ENCODE measurements at regions not wholly inside any gene's neighbourhood (a gene's known extent, or its start where the extent isn't known, plus 50 kb on each side); places are given as distances from the start of the nearest gene placed in this dataset.

GRCh38 chr15:93286446-93286845 is 197.4 kb upstream of the RGMA start:
- Histone ChIP-seq H3K27me3 (ENCODE audit: control insufficient read depth, insufficient read depth, low read length) (no peaks in the 10 kb centered on the region), H3K4me3 (ENCODE audit: low read length) (no peak overlapping the region), H3K9ac (ENCODE audit: low read depth, low read length) (no peak overlapping the region), H3K4me1 (ENCODE audit: control insufficient read depth, insufficient read depth, low read length) (no peaks in the 10 kb centered on the region), H3K9me3 (replicated peaks; ENCODE audit: low read length) (no peaks in the 10 kb centered on the region), H3K4me2 (ENCODE audit: low read length) (no peak overlapping the region), H3K36me3 (ENCODE audit: insufficient read depth, low read length) (no peaks in the 10 kb centered on the region)

GRCh38 chr15:93283854-93284253 is 194.8 kb upstream of the RGMA start:
- Histone ChIP-seq H3K27me3 (ENCODE audit: control insufficient read depth, insufficient read depth, low read length) (no peaks in the 10 kb centered on the region), H3K36me3 (ENCODE audit: insufficient read depth, low read length) (no peaks in the 10 kb centered on the region), H3K4me3 (ENCODE audit: low read length) (no peak overlapping the region), H3K4me1 (ENCODE audit: control insufficient read depth, insufficient read depth, low read length) (no peaks in the 10 kb centered on the region), H3K9me3 (replicated peaks; ENCODE audit: low read length) (no peaks in the 10 kb centered on the region), H3K9ac (ENCODE audit: low read depth, low read length) (no peak overlapping the region), H3K4me2 (ENCODE audit: low read length) (no peak overlapping the region)

- no peak overlapping the region for H3K4me2 ChIP-seq (ENCODE audit: low read length)
- H3K27me3 ChIP-seq (ENCODE audit: control insufficient read depth, insufficient read depth, low read length), result no peaks in the 10 kb centered on the region
- no peaks in the 10 kb centered on the region for H3K36me3 ChIP-seq (ENCODE audit: insufficient read depth, low read length)
- no peaks in the 10 kb centered on the region for H3K4me1 ChIP-seq (ENCODE audit: control insufficient read depth, insufficient read depth, low read length)
- no peak overlapping the region for H3K9ac ChIP-seq (ENCODE audit: low read depth, low read length)
- H3K4me3 ChIP-seq (ENCODE audit: low read length), result no peak overlapping the region
- no peaks in the 10 kb centered on the region for H3K9me3 ChIP-seq (replicated peaks; ENCODE audit: low read length)
These were observed 193.8 kb upstream of the RGMA start for GRCh38 chr15:93282808-93283207.

GRCh38 chr15:93278783-93279182 is 189.8 kb upstream of the RGMA start:
- no peak overlapping the region for H3K4me3 ChIP-seq (ENCODE audit: low read length)
- no peaks in the 10 kb centered on the region for H3K27me3 ChIP-seq (ENCODE audit: control insufficient read depth, insufficient read depth, low read length)
- H3K9me3 ChIP-seq (replicated peaks; ENCODE audit: low read length), result no peaks in the 10 kb centered on the region
- no peaks in the 10 kb centered on the region for H3K36me3 ChIP-seq (ENCODE audit: insufficient read depth, low read length)
- no peaks in the 10 kb centered on the region for H3K4me1 ChIP-seq (ENCODE audit: control insufficient read depth, insufficient read depth, low read length)
- no peak overlapping the region for H3K9ac ChIP-seq (ENCODE audit: low read depth, low read length)
- H3K4me2 ChIP-seq (ENCODE audit: low read length), result no peak overlapping the region

GRCh38 chr15:93278006-93278405 is 189.0 kb upstream of the RGMA start:
- H3K4me1 ChIP-seq (ENCODE audit: control insufficient read depth, insufficient read depth, low read length), result no peaks in the 10 kb centered on the region
- no peak overlapping the region for H3K4me2 ChIP-seq (ENCODE audit: low read length)
- no peak overlapping the region for H3K9ac ChIP-seq (ENCODE audit: low read depth, low read length)

GRCh38 chr15:93274257-93274656 is 185.2 kb upstream of the RGMA start:
- Histone ChIP-seq H3K27me3 (ENCODE audit: control insufficient read depth, insufficient read depth, low read length) (no peaks in the 10 kb centered on the region), H3K9me3 (replicated peaks; ENCODE audit: low read length) (peaks cover 4% of the 10 kb centered on the region), H3K36me3 (ENCODE audit: insufficient read depth, low read length) (no peaks in the 10 kb centered on the region), H3K9ac (ENCODE audit: low read depth, low read length) (no peak overlapping the region), H3K4me1 (ENCODE audit: control insufficient read depth, insufficient read depth, low read length) (no peaks in the 10 kb centered on the region), H3K4me2 (ENCODE audit: low read length) (no peak overlapping the region), H3K4me3 (ENCODE audit: low read length) (no peak overlapping the region)

More at GRCh38 chr15:93278006-93278405, 189.0 kb upstream of the RGMA start:
- H3K36me3 ChIP-seq (ENCODE audit: insufficient read depth, low read length), result no peaks in the 10 kb centered on the region
- no peak overlapping the region for H3K4me3 ChIP-seq (ENCODE audit: low read length)
- peaks cover 3% of the 10 kb centered on the region for H3K9me3 ChIP-seq (replicated peaks; ENCODE audit: low read length)
- no peaks in the 10 kb centered on the region for H3K27me3 ChIP-seq (ENCODE audit: control insufficient read depth, insufficient read depth, low read length)

- Histone ChIP-seq H3K36me3 (ENCODE audit: insufficient read depth, low read length) (no peaks in the 10 kb centered on the region), H3K4me1 (ENCODE audit: control insufficient read depth, insufficient read depth, low read length) (no peaks in the 10 kb centered on the region), H3K4me3 (ENCODE audit: low read length) (no peak overlapping the region), H3K9ac (ENCODE audit: low read depth, low read length) (no peak overlapping the region), H3K4me2 (ENCODE audit: low read length) (no peak overlapping the region), H3K27me3 (ENCODE audit: control insufficient read depth, insufficient read depth, low read length) (no peaks in the 10 kb centered on the region), H3K9me3 (replicated peaks; ENCODE audit: low read length) (peaks cover 7% of the 10 kb centered on the region)
These were observed 182.9 kb upstream of the RGMA start for GRCh38 chr15:93271871-93272270.

- Histone ChIP-seq H3K4me2 (ENCODE audit: low read length) (no peak overlapping the region), H3K9me3 (replicated peaks; ENCODE audit: low read length) (peaks cover 7% of the 10 kb centered on the region), H3K4me1 (ENCODE audit: control insufficient read depth, insufficient read depth, low read length) (no peaks in the 10 kb centered on the region), H3K9ac (ENCODE audit: low read depth, low read length) (no peak overlapping the region), H3K27me3 (ENCODE audit: control insufficient read depth, insufficient read depth, low read length) (no peaks in the 10 kb centered on the region), H3K36me3 (ENCODE audit: insufficient read depth, low read length) (no peaks in the 10 kb centered on the region), H3K4me3 (ENCODE audit: low read length) (no peak overlapping the region)
These were observed 182.0 kb upstream of the RGMA start for GRCh38 chr15:93270937-93271467.

- no peaks in the 10 kb centered on the region for H3K27me3 ChIP-seq (ENCODE audit: control insufficient read depth, insufficient read depth, low read length)
- H3K36me3 ChIP-seq (ENCODE audit: insufficient read depth, low read length), result no peaks in the 10 kb centered on the region
- H3K4me3 ChIP-seq (ENCODE audit: low read length), result no peak overlapping the region
- no peaks in the 10 kb centered on the region for H3K4me1 ChIP-seq (ENCODE audit: control insufficient read depth, insufficient read depth, low read length)
- no peak overlapping the region for H3K4me2 ChIP-seq (ENCODE audit: low read length)
- H3K9ac ChIP-seq (ENCODE audit: low read depth, low read length), result no peak overlapping the region
- H3K9me3 ChIP-seq (replicated peaks; ENCODE audit: low read length), result peaks cover 4% of the 10 kb centered on the region
These were observed 179.1 kb upstream of the RGMA start for GRCh38 chr15:93268066-93268465.

GRCh38 chr15:93266291-93266690 is 177.3 kb upstream of the RGMA start:
- H3K4me1 ChIP-seq (ENCODE audit: control insufficient read depth, insufficient read depth, low read length), result no peaks in the 10 kb centered on the region
- no peak overlapping the region for H3K4me2 ChIP-seq (ENCODE audit: low read length)
- no peaks in the 10 kb centered on the region for H3K36me3 ChIP-seq (ENCODE audit: insufficient read depth, low read length)
- peaks cover 4% of the 10 kb centered on the region for H3K9me3 ChIP-seq (replicated peaks; ENCODE audit: low read length)
- no peaks in the 10 kb centered on the region for H3K27me3 ChIP-seq (ENCODE audit: control insufficient read depth, insufficient read depth, low read length)
- H3K9ac ChIP-seq (ENCODE audit: low read depth, low read length), result no peak overlapping the region
- H3K4me3 ChIP-seq (ENCODE audit: low read length), result no peak overlapping the region

- Histone ChIP-seq H3K4me2 (ENCODE audit: low read length) (no peak overlapping the region), H3K9ac (ENCODE audit: low read depth, low read length) (no peak overlapping the region), H3K4me1 (ENCODE audit: control insufficient read depth, insufficient read depth, low read length) (no peaks in the 10 kb centered on the region), H3K4me3 (ENCODE audit: low read length) (no peak overlapping the region), H3K27me3 (ENCODE audit: control insufficient read depth, insufficient read depth, low read length) (no peaks in the 10 kb centered on the region), H3K9me3 (replicated peaks; ENCODE audit: low read length) (peaks cover 4% of the 10 kb centered on the region), H3K36me3 (ENCODE audit: insufficient read depth, low read length) (no peaks in the 10 kb centered on the region)
These were observed 176.1 kb upstream of the RGMA start for GRCh38 chr15:93265111-93265556.

- H3K4me2 ChIP-seq (ENCODE audit: low read length), result no peak overlapping the region
- H3K36me3 ChIP-seq (ENCODE audit: insufficient read depth, low read length), result no peaks in the 10 kb centered on the region
- H3K4me1 ChIP-seq (ENCODE audit: control insufficient read depth, insufficient read depth, low read length), result no peaks in the 10 kb centered on the region
- no peak overlapping the region for H3K4me3 ChIP-seq (ENCODE audit: low read length)
- H3K9ac ChIP-seq (ENCODE audit: low read depth, low read length), result no peak overlapping the region
- no peaks in the 10 kb centered on the region for H3K27me3 ChIP-seq (ENCODE audit: control insufficient read depth, insufficient read depth, low read length)
- peaks cover 3% of the 10 kb centered on the region for H3K9me3 ChIP-seq (replicated peaks; ENCODE audit: low read length)
These were observed 172.8 kb upstream of the RGMA start for GRCh38 chr15:93261845-93262244.
